ENCODE measurements at regions not wholly inside any gene's neighbourhood (a gene's known extent, or its start where the extent isn't known, plus 50 kb on each side); places are given as distances from the start of the nearest gene placed in this dataset.

DNA sequence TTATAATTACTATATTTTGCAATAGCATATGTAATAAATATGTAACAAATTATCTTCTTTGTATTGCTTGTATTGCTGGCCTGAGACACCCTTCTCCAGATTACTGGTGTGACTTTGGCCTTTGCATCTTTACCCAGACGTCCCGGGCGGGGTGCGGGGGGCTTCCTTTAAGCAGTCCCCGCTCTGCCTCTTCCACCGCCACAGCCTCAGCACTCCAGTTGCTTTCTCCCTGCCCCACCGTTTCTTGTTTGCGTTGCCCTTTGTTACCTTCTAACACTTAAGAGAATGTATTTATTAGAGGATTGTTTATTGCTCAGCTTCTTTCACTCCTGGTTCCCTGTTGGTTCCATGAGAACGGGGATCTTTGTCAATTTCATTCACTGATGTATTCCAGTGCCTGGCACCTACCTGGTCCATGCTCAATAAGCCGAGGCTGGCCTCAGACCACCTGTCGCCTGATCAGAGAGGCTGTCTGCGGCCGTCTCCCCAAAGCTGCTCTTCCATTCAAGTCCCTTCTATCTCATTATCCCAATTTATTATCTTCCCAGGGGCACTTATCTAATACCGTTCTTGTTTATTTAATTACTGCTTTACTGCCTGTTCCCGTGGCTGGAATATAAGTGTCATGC, 100.5 kb upstream of the RFLNA start:
- Histone ChIP-seq H3F3A (ENCODE audit: insufficient read depth, low read length) (no peaks in the 10 kb centered on the region), H3K9ac (ENCODE audit: low read length) (no peak overlapping the region), H3K79me2 (ENCODE audit: insufficient read depth, low read length) (no peaks in the 10 kb centered on the region), H4K20me1 (ENCODE audit: insufficient read depth, low read length) (no peaks in the 10 kb centered on the region), H3K9me3 (ENCODE audit: low read length) (no peaks in the 10 kb centered on the region), H3K9me2 (ENCODE audit: low read depth, low read length) (no peaks in the 10 kb centered on the region), H2AFZ (ENCODE audit: low read length) (no peak overlapping the region), H3K4me2 (ENCODE audit: low read length) (no peak overlapping the region), H3K36me3 (ENCODE audit: insufficient read depth, low read length) (no peaks in the 10 kb centered on the region), H3K4me3 (ENCODE audit: low read depth, low read length, poor library complexity, severe bottlenecking) (no peak overlapping the region), H3K27ac (ENCODE audit: low read depth, low read length, poor library complexity, severe bottlenecking) (no peak overlapping the region), H3K4me1 (ENCODE audit: insufficient read depth, low read length, severe bottlenecking) (no peaks in the 10 kb centered on the region), H3K27me3 (ENCODE audit: insufficient read depth, low read length) (no peaks in the 10 kb centered on the region; the same call in 1 of the 2 replicates)
- TF ChIP-seq, protein P1, sequence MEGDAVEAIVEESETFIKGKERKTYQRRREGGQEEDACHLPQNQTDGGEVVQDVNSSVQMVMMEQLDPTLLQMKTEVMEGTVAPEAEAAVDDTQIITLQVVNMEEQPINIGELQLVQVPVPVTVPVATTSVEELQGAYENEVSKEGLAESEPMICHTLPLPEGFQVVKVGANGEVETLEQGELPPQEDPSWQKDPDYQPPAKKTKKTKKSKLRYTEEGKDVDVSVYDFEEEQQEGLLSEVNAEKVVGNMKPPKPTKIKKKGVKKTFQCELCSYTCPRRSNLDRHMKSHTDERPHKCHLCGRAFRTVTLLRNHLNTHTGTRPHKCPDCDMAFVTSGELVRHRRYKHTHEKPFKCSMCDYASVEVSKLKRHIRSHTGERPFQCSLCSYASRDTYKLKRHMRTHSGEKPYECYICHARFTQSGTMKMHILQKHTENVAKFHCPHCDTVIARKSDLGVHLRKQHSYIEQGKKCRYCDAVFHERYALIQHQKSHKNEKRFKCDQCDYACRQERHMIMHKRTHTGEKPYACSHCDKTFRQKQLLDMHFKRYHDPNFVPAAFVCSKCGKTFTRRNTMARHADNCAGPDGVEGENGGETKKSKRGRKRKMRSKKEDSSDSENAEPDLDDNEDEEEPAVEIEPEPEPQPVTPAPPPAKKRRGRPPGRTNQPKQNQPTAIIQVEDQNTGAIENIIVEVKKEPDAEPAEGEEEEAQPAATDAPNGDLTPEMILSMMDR (IDR thresholded peaks at IDR 0.05; ENCODE audit: low read length) = no peak
- TF ChIP-seq EZH2 (IDR thresholded peaks at IDR 0.05; ENCODE audit: borderline replicate concordance, low read length) = no peak

DNA sequence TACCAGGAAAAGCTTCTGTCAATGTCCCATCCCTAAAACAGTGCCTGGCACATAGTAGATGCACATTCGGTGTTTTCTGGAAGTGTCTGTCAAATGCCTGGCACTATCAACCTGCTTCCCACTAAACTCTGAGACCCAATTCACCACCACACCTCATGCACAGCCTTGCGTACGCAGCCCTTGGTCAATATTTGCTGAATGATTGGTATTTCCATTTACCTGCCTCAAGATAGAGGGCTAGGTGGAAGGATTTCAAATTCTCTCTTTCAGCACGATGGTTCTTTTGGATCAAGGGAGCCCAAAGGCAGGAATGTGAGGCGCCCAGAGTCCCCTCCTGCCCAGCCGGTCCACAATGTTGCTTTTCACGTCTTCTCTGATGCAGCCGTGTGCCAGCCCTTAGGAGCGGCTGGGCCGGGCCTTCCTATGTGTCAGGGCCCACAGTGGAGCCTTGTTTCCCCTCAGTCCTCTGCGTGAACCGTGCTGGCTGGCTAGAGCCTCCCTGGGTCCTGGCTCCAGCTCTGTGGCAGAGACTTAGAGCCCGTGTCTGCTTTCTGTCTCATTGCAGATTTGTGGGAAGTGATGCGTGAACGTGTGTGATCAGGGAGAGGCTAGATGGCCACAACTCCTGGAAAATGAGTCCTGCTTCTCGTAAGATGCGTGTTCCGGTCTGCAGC, 99.9 kb upstream of the RFLNA start:
- H3K9me2 ChIP-seq (ENCODE audit: low read depth, low read length) = no peaks in the 10 kb centered on the region
- H3K4me3 ChIP-seq (ENCODE audit: low read depth, low read length, poor library complexity, severe bottlenecking) = no peak overlapping the region

DNA sequence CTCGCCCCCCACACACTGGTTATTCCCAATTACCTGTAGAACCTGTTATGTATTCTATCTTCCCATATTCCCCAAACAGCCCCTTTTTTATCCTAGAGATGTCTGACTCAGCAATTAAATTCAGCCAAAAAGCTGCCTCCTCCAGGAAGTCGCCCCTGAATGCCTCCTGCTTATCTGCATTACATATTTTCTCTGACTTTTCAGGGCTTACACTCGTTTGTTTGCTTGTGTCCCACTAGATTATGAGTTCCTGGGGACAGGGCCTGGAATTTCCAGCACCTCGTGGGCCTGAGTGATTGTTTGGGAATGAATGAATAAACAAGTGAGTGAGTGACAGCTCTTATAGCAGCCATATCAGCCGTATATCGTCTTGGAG, 99.3 kb upstream of the RFLNA start:
- no peaks in the 10 kb centered on the region for H3F3A ChIP-seq (ENCODE audit: insufficient read depth, low read length)
- no peak for TF ChIP-seq EZH2 (IDR thresholded peaks at IDR 0.05; ENCODE audit: borderline replicate concordance, low read length)
- TF ChIP-seq, protein P1 (IDR thresholded peaks at IDR 0.05; ENCODE audit: low read length) = no peak
- H3K36me3 ChIP-seq (ENCODE audit: insufficient read depth, low read length) = no peaks in the 10 kb centered on the region
- no peak overlapping the region for H2AFZ ChIP-seq (ENCODE audit: low read length)
- no peaks in the 10 kb centered on the region; the same call in 1 of the 2 replicates for H3K27me3 ChIP-seq (ENCODE audit: insufficient read depth, low read length)
- no peak overlapping the region for H3K9ac ChIP-seq (ENCODE audit: low read length)
- H4K20me1 ChIP-seq (ENCODE audit: insufficient read depth, low read length) = no peaks in the 10 kb centered on the region
- H3K79me2 ChIP-seq (ENCODE audit: insufficient read depth, low read length) = no peaks in the 10 kb centered on the region
- no peak overlapping the region for H3K4me3 ChIP-seq (ENCODE audit: low read depth, low read length, poor library complexity, severe bottlenecking)
- H3K4me2 ChIP-seq (ENCODE audit: low read length) = no peak overlapping the region
- H3K9me2 ChIP-seq (ENCODE audit: low read depth, low read length) = no peaks in the 10 kb centered on the region
- H3K4me1 ChIP-seq (ENCODE audit: insufficient read depth, low read length, severe bottlenecking) = no peaks in the 10 kb centered on the region
- H3K9me3 ChIP-seq (ENCODE audit: low read length) = no peaks in the 10 kb centered on the region
- no peak overlapping the region for H3K27ac ChIP-seq (ENCODE audit: low read depth, low read length, poor library complexity, severe bottlenecking)

More for the DNA sequence above, 99.9 kb upstream of the RFLNA start:
- Histone ChIP-seq H3K36me3 (ENCODE audit: insufficient read depth, low read length) (no peaks in the 10 kb centered on the region), H2AFZ (ENCODE audit: low read length) (no peak overlapping the region), H4K20me1 (ENCODE audit: insufficient read depth, low read length) (no peaks in the 10 kb centered on the region), H3K79me2 (ENCODE audit: insufficient read depth, low read length) (no peaks in the 10 kb centered on the region), H3K4me2 (ENCODE audit: low read length) (no peak overlapping the region), H3F3A (ENCODE audit: insufficient read depth, low read length) (no peaks in the 10 kb centered on the region), H3K4me1 (ENCODE audit: insufficient read depth, low read length, severe bottlenecking) (no peaks in the 10 kb centered on the region), H3K9me3 (ENCODE audit: low read length) (no peaks in the 10 kb centered on the region), H3K9ac (ENCODE audit: low read length) (no peak overlapping the region), H3K27me3 (ENCODE audit: insufficient read depth, low read length) (no peaks in the 10 kb centered on the region; the same call in 1 of the 2 replicates), H3K27ac (ENCODE audit: low read depth, low read length, poor library complexity, severe bottlenecking) (no peak overlapping the region)
- no peak for TF ChIP-seq EZH2 (IDR thresholded peaks at IDR 0.05; ENCODE audit: borderline replicate concordance, low read length)
- TF ChIP-seq, protein P1 (IDR thresholded peaks at IDR 0.05; ENCODE audit: low read length) = no peak
